H1 (cell line): ENCODE measurements at regions not wholly inside any gene's neighbourhood (a gene's known extent, or its start where the extent isn't known, plus 50 kb on each side); places are given as distances from the start of the nearest gene placed in this dataset.

Experiments used
- CTCF ChIA-PET: fragments of 300-600 bp; sonication (Branson Sonifier 250); formaldehyde crosslinking; loops from one replicate; lab custom pipeline; 2021; ENCODE audit not compliant: partially characterized antibody; lab: Charles Lee
- POLR2A ChIA-PET: fragments of 300-600 bp; sonication (Branson Sonifier 250); formaldehyde crosslinking; loops from one replicate; lab custom pipeline; 2021; ENCODE audit warnings: inconsistent platforms; ENCODE audit not compliant: partially characterized antibody; lab: Charles Lee
- DNase-seq, 2 experiments: peaks; one replicate each; pipeline versions ENCODE4 v3.0.0 to v3.0.0-alpha.2; 2010 to 2022; ENCODE audit warnings: low spot score in 2 of 2, low read depth in 1 of 2, mixed read lengths in 1 of 2
- FAIRE-seq: peaks from 2 replicates; lab custom pipeline; 2011; peaks lifted over from hg19 to GRCh38; lab: Jason Lieb, UNC
- H2AFZ ChIP-seq: 2 replicates; pipeline ENCODE4 v1.8.1; 2012; ENCODE audit warnings: low read length, inconsistent platforms
- H2AK5ac ChIP-seq: 2 replicates; pipeline ENCODE4 v1.6.1; 2013; ENCODE audit warnings: low read depth, low read length
- H2BK120ac ChIP-seq: replicated peaks from 2 replicates; pipeline ENCODE3; 2013; ENCODE audit warnings: low read depth, low read length, inconsistent platforms
- H2BK12ac ChIP-seq: 2 replicates; pipeline ENCODE4 v1.6.1; 2013; ENCODE audit warnings: low read depth, low read length
- H2BK15ac ChIP-seq: 2 replicates; pipeline ENCODE4 v1.6.1; 2013; ENCODE audit warnings: low read length
- H2BK20ac ChIP-seq: 2 replicates; pipeline ENCODE4 v1.6.1; 2013; ENCODE audit warnings: low read length
- H2BK5ac ChIP-seq: 2 replicates; pipeline ENCODE4 v1.6.1; 2013; ENCODE audit warnings: low read depth, low read length
- H3K14ac ChIP-seq: 2 replicates; pipeline ENCODE4 v1.6.1; 2013; ENCODE audit warnings: inconsistent platforms; ENCODE audit not compliant: insufficient read length
- H3K18ac ChIP-seq: 2 replicates; pipeline ENCODE4 v1.6.1; 2013; ENCODE audit warnings: low read length; ENCODE audit errors: extremely low read depth
- H3K23ac ChIP-seq: 2 replicates; pipeline ENCODE4 v1.6.1; 2013; ENCODE audit warnings: inconsistent platforms; ENCODE audit not compliant: insufficient read length
- H3K23me2 ChIP-seq: 2 replicates; pipeline ENCODE4 v1.6.1; 2013; ENCODE audit warnings: low read depth, low read length
- H3K27ac ChIP-seq: 2 replicates; pipeline ENCODE4 v1.6.1; 2011; ENCODE audit warnings: low read depth, low read length, inconsistent platforms
- H3K27me3 ChIP-seq, 4 experiments: replicated peaks in 1 of 4; 1 replicate in 1 of 4; 2 replicates in 3 of 4; pipeline versions ENCODE4 v1.6.1 to v1.8.1; 2011 to 2013; ENCODE audit warnings: low read length in 3 of 4, mild to moderate bottlenecking in 3 of 4, inconsistent platforms in 2 of 4, mixed read lengths in 2 of 4, moderate library complexity in 1 of 4; ENCODE audit not compliant: control insufficient read depth in 3 of 4, insufficient read depth in 3 of 4; ENCODE audit errors: extremely low read depth in 1 of 4
- H3K36me3 ChIP-seq, 4 experiments: 2 replicates each; pipeline versions ENCODE4 v1.6.1 to v1.8.1; 2011 to 2013; ENCODE audit warnings: mild to moderate bottlenecking in 4 of 4, low read length in 3 of 4, moderate library complexity in 2 of 4, control low read depth in 1 of 4, inconsistent platforms in 1 of 4; ENCODE audit not compliant: insufficient read depth in 4 of 4, control insufficient read depth in 2 of 4
- H3K4ac ChIP-seq: replicated peaks from 2 replicates; pipeline ENCODE3; 2013; ENCODE audit warnings: low read length, low read depth, mixed read lengths, inconsistent platforms; ENCODE audit not compliant: insufficient read length
- H3K4me1 ChIP-seq, 4 experiments: replicated peaks in 1 of 4; 1 replicate in 1 of 4; 2 replicates in 3 of 4; pipeline versions ENCODE4 v1.6.1 to v1.8.1; 2011 to 2013; ENCODE audit warnings: low read length in 3 of 4, inconsistent platforms in 2 of 4, mixed read lengths in 1 of 4; ENCODE audit not compliant: insufficient read depth in 4 of 4, control insufficient read depth in 3 of 4
- H3K4me2 ChIP-seq, 2 experiments: 2 replicates each; pipeline versions ENCODE4 v1.6.1 to v1.8.1; 2011 to 2013; ENCODE audit warnings: low read depth in 2 of 2, low read length in 2 of 2, control low read depth in 1 of 2, inconsistent platforms in 1 of 2, mild to moderate bottlenecking in 1 of 2; ENCODE audit not compliant: insufficient read depth in 1 of 2
- H3K4me3 ChIP-seq, 4 experiments: fragments of 200-600, 300-600 bp in 1 of 4; sonication (generic), shearing (Covaris generic), sonication (Bioruptor Twin) in 1 of 4; 2 replicates each; pipeline versions ENCODE4 v1.5.1 to v1.8.1; 2011 to 2016; ENCODE audit warnings: low read length in 4 of 4, low read depth in 3 of 4, control low read depth in 2 of 4, inconsistent platforms in 2 of 4, mild to moderate bottlenecking in 2 of 4, mixed read lengths in 1 of 4, moderate library complexity in 1 of 4; ENCODE audit not compliant: insufficient read depth in 2 of 4; ENCODE audit errors: extremely low read depth in 1 of 4
- H3K56ac ChIP-seq: replicated peaks from 2 replicates; pipeline ENCODE3; 2013; ENCODE audit warnings: low read depth, mild to moderate bottlenecking, mixed read lengths, low read length, inconsistent platforms; ENCODE audit not compliant: insufficient read length
- H3K79me1 ChIP-seq: 2 replicates; pipeline ENCODE4 v1.6.1; 2013; ENCODE audit warnings: low read depth, low read length, control low read depth
- H3K79me2 ChIP-seq, 2 experiments: 2 replicates each; pipeline versions ENCODE4 v1.6.1 to v1.8.1; 2012 to 2013; ENCODE audit warnings: low read length in 2 of 2, mild to moderate bottlenecking in 2 of 2, inconsistent platforms in 1 of 2; ENCODE audit not compliant: insufficient read depth in 2 of 2, control insufficient read depth in 1 of 2
- H3K9ac ChIP-seq, 4 experiments: replicated peaks in 1 of 4; 1 replicate in 1 of 4; 2 replicates in 3 of 4; pipeline versions ENCODE4 v1.6.1 to v1.8.1; 2011 to 2013; ENCODE audit warnings: low read depth in 3 of 4, low read length in 3 of 4, control low read depth in 2 of 4, mild to moderate bottlenecking in 2 of 4, moderate library complexity in 2 of 4, inconsistent platforms in 1 of 4; ENCODE audit errors: extremely low read depth in 1 of 4
- H3K9me3 ChIP-seq, 2 experiments: 2 replicates each; pipeline versions ENCODE4 v1.6.1 to v1.8.1; 2012 to 2013; ENCODE audit warnings: mild to moderate bottlenecking in 2 of 2, moderate library complexity in 2 of 2, control low read depth in 1 of 2, inconsistent platforms in 1 of 2, low read depth in 1 of 2, low read length in 1 of 2, mixed read lengths in 1 of 2; ENCODE audit not compliant: insufficient read depth in 2 of 2
- H4K20me1 ChIP-seq, 2 experiments: replicated peaks in 1 of 2; 2 replicates each; pipeline versions ENCODE3 to v1.8.1; 2011 to 2013; ENCODE audit warnings: inconsistent platforms in 2 of 2, low read length in 2 of 2, mild to moderate bottlenecking in 1 of 2; ENCODE audit not compliant: insufficient read depth in 2 of 2, control insufficient read depth in 1 of 2
- H4K5ac ChIP-seq: 2 replicates; pipeline ENCODE4 v1.6.1; 2013; ENCODE audit warnings: low read length, low read depth, mixed read lengths, inconsistent platforms; ENCODE audit not compliant: insufficient read length
- H4K8ac ChIP-seq: 2 replicates; pipeline ENCODE4 v1.8.0; 2013; ENCODE audit warnings: mild to moderate bottlenecking, moderate library complexity, low read length, inconsistent platforms; ENCODE audit not compliant: insufficient read depth; ENCODE audit errors: extremely low read depth
- H4K91ac ChIP-seq: replicated peaks from 2 replicates; pipeline ENCODE3; 2013; ENCODE audit warnings: low read length, mixed read lengths, inconsistent platforms; ENCODE audit not compliant: insufficient read length
- ASH2L ChIP-seq: fragments of 200-600, 300-600 bp; sonication (generic); IDR thresholded peaks from one replicate; pipeline ENCODE4 v1.7.1; 2017; ENCODE audit warnings: low read length
- BCL11A ChIP-seq, 2 experiments: IDR thresholded peaks; one replicate each; pipeline ENCODE4 v1.6.1; 2011; ENCODE audit warnings: low read depth in 2 of 2, low read length in 2 of 2, mild to moderate bottlenecking in 2 of 2
- CBX5 ChIP-seq: fragments of 300-800, 300-1000 bp; sonication (generic); IDR thresholded peaks from 2 replicates; pipeline ENCODE4 v1.7.1; 2016; ENCODE audit warnings: antibody characterized with exemption, low read length, low read depth
- CHD2 ChIP-seq: IDR thresholded peaks from 2 replicates; pipeline ENCODE4 v1.6.1; 2012; ENCODE audit warnings: low read length, improper control_type of control experiment
- EP300 ChIP-seq, 2 experiments: IDR thresholded peaks; 1 replicate in 1 of 2; 2 replicates in 1 of 2; pipeline ENCODE4 v1.6.1; 2011 to 2012; ENCODE audit warnings: low read depth in 2 of 2, low read length in 2 of 2, mild to moderate bottlenecking in 2 of 2, borderline replicate concordance in 1 of 2, inconsistent platforms in 1 of 2, moderate library complexity in 1 of 2
- KDM1A ChIP-seq: fragments of 200-600, 300-600 bp; sonication (generic); IDR thresholded peaks from 2 replicates; pipeline ENCODE4 v1.7.1; 2016; ENCODE audit warnings: mild to moderate bottlenecking, low read length, borderline replicate concordance
- NANOG ChIP-seq: IDR thresholded peaks from 2 replicates; pipeline ENCODE4 v1.6.1; 2011; ENCODE audit warnings: low read length, low read depth, mild to moderate bottlenecking, inconsistent platforms; ENCODE audit not compliant: insufficient read depth, poor library complexity, severe bottlenecking
- SIX5 ChIP-seq: IDR thresholded peaks from 2 replicates; pipeline ENCODE4 v1.6.1; 2011; ENCODE audit warnings: mild to moderate bottlenecking, low read depth, low read length
- TBP ChIP-seq: IDR thresholded peaks from 2 replicates; pipeline ENCODE4 v1.6.1; 2011; ENCODE audit warnings: low read depth, low read length, improper control_type of control experiment
- WGBS, 2 experiments: shearing (Covaris generic) in 1 of 2; methylation state at CpG; one replicate each; pipeline versions ENCODE4 v1.1.6 to v1.1.7; 2013 to 2015; ENCODE audit warnings: low lambda C conversion rate in 2 of 2, mixed read lengths in 2 of 2, inconsistent platforms in 1 of 2, low coverage in 1 of 2, missing lambda C conversion rate in 1 of 2; ENCODE audit not compliant: insufficient replicate concordance in 2 of 2, insufficient coverage in 1 of 2, insufficient read length in 1 of 2; ENCODE audit errors: extremely low coverage in 1 of 2, missing lambda C conversion rate in 1 of 2; 5-methylcytosine and 5-hydroxymethylcytosine counted together

- Histone ChIP-seq H3K79me2 (no peaks in the 10 kb centered on the region), H2BK20ac (no peak overlapping the region), H3K23ac (no peak overlapping the region), H3K56ac (no peak overlapping the region), H3K23me2 (no peaks in the 10 kb centered on the region), H3K79me1 (no peaks in the 10 kb centered on the region), H3K9ac (no peak overlapping the region), H3K36me3 (no peaks in the 10 kb centered on the region), H3K4me1 (peaks cover 0 to 3% (median 1%) of the 10 kb centered on the region in 4 experiments; a peak in 2 of 7 replicates), H2AK5ac (no peak overlapping the region), H2BK5ac (no peak overlapping the region), H2BK15ac (no peak overlapping the region)
- POLR2A ChIA-PET: interaction anchor here (0.6 kb wide), 1 partner anchor 461 kb away, joined by 4 read pairs; no protein-coding TSS in a partner anchor
- DNase-seq: no peak
- TF ChIP-seq EP300 (IDR thresholded peaks at IDR 0.05; ENCODE audit: borderline replicate concordance in 1 of 2, low read depth in 2 of 2, low read length in 2 of 2) (no peak), NANOG (no peak), BCL11A (IDR thresholded peaks at IDR 0.05; ENCODE audit: low read depth in 2 of 2, low read length in 2 of 2) (no peak), ASH2L (no peak), SIX5 (no peak), CBX5 (no peak), KDM1A (no peak), TBP (no peak), CHD2 (no peak)
- TF ChIP-seq, all 59 proteins: peak for 0
- no peak overlapping the region for H2BK12ac ChIP-seq
- no peak overlapping the region for H4K91ac ChIP-seq
- 93% methylated on average over 2 of the region's 2 CpGs; no CpG with 5 or more reads in 1 of the 2 experiments for WGBS, 2 experiments
- no peak overlapping the region for H2BK120ac ChIP-seq
- FAIRE-seq: no peak
- no peak overlapping the region for H4K5ac ChIP-seq
- H3K27me3 ChIP-seq: no peaks in the 10 kb centered on the region
- no peak overlapping the region for H3K14ac ChIP-seq
- no peaks in the 10 kb centered on the region for H3K9me3 ChIP-seq
- H3K4me3 ChIP-seq: no peak overlapping the region
- no peak overlapping the region for H3K4me2 ChIP-seq
- no peak overlapping the region for H3K27ac ChIP-seq
- CTCF ChIA-PET: interaction anchor here (0.6 to 1.4 kb wide), 2 partner anchors 10 to 21 kb away, joined by 3 to 4 read pairs; no protein-coding TSS in a partner anchor
- no peak overlapping the region for H4K8ac ChIP-seq
- no peak overlapping the region for H2AFZ ChIP-seq
- H4K20me1 ChIP-seq: no peaks in the 10 kb centered on the region
- no peak overlapping the region for H3K18ac ChIP-seq
- H3K4ac ChIP-seq: no peak overlapping the region
Measured at GRCh38 chr7:116101704-116102103, 71.1 kb upstream of the TFEC start.
